ENCODE measurements at regions not wholly inside any gene's neighbourhood (a gene's known extent, or its start where the extent isn't known, plus 50 kb on each side); places are given as distances from the start of the nearest gene placed in this dataset.

DNA sequence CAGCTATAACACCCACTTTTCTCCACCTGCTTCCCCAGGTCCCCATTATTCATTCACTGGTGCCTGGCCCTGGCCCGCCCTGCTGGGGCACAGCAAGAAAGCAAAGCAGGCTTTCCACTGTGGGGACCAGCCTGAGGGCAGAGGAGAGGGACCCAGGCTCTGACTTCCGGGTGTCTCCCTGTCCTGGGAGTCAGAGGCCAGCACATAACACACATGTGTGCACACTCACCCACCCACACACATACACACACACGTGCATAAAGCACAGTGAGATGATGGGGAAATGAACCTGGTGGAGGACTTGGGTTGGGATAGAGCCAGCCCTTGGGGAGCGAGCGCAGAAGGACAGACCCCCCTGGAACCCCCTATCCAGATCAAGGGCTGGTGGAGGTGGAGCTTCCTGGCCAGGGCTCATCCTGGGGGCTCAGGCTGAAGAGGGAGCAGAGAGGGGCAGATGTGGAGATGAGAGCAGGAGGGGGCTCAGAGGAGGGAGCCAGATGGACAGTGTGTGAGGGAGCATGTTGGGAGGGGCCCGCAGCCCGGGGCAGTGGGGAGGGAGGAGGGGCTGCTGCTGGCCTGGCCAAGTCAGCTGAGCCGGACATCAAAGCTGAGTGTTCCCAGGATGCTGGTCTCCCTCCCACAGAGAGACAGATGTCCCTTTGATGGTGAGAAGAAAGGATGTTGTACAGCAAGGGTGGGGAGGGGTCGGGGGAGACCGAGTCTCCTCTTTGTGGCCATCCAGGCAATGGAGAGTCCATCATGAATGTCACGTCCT is 78.2 kb downstream of the LINGO1 start:
- H2AFZ ChIP-seq (ENCODE audit: low read depth, low read length) = no peak overlapping the region
- no peaks in the 10 kb centered on the region for H3K4me1 ChIP-seq (ENCODE audit: control insufficient read depth, insufficient read depth, low read depth, low read length)
- no peak overlapping the region for H3K9ac ChIP-seq (ENCODE audit: low read length)
- no peak overlapping the region for H3K18ac ChIP-seq (ENCODE audit: low read depth in 1 of 2, low read length in 2 of 2)
- H3K9me3 ChIP-seq (ENCODE audit: control insufficient read depth, low read length) = no peaks in the 10 kb centered on the region
- no peak overlapping the region for H3K27ac ChIP-seq (ENCODE audit: low read length, poor library complexity, severe bottlenecking)
- H2BK15ac ChIP-seq (ENCODE audit: low read depth, poor library complexity, severe bottlenecking) = no peak overlapping the region
- H3K23ac ChIP-seq (ENCODE audit: low read length in 2 of 2) = no peak overlapping the region
- H3K4me2 ChIP-seq (ENCODE audit: low read length, poor library complexity, severe bottlenecking) = no peak overlapping the region
- H3K14ac ChIP-seq (ENCODE audit: low read length in 2 of 2) = no peak overlapping the region
- no peak overlapping the region for H2BK5ac ChIP-seq (ENCODE audit: low read depth, low read length, poor library complexity, severe bottlenecking)
- peaks cover 22 to 24% of the 10 kb centered on the region in 2 experiments for H3K27me3 ChIP-seq (ENCODE audit: control insufficient read depth in 1 of 2, insufficient read depth in 1 of 2, low read length in 2 of 2)
- H3K79me1 ChIP-seq (replicated peaks; ENCODE audit: low read length, poor library complexity, severe bottlenecking) = no peaks in the 10 kb centered on the region
- no peaks in the 10 kb centered on the region for H3K36me3 ChIP-seq (ENCODE audit: control insufficient read depth in 1 of 2, insufficient read depth in 2 of 2, low read depth in 1 of 2, low read length in 2 of 2)
- peak overlapping the region; percentile 21 for H4K91ac ChIP-seq (ENCODE audit: low read length)
- H3K4me3 ChIP-seq (ENCODE audit: insufficient read depth in 1 of 2, low read depth in 1 of 2, low read length in 2 of 2) = no peak overlapping the region
- H2BK12ac ChIP-seq (ENCODE audit: low read length in 2 of 2) = no peak overlapping the region
- no peak overlapping the region for H2AK5ac ChIP-seq (ENCODE audit: low read length, severe bottlenecking)
- no peak overlapping the region for H2BK120ac ChIP-seq (ENCODE audit: low read depth, low read length)
- no peak overlapping the region for H4K8ac ChIP-seq (ENCODE audit: low read length)
- no peak for DNase-seq
- no peak overlapping the region for H3K4ac ChIP-seq (ENCODE audit: low read depth in 1 of 2, low read length in 2 of 2)
- WGBS = 67% methylated on average over 10 of the region's 11 CpGs

- H2AFZ ChIP-seq (ENCODE audit: low read depth, low read length) = no peak overlapping the region
- no peak overlapping the region for H3K4ac ChIP-seq (ENCODE audit: low read depth in 1 of 2, low read length in 2 of 2)
- no peak overlapping the region for H2AK5ac ChIP-seq (ENCODE audit: low read length, severe bottlenecking)
- H4K91ac ChIP-seq (ENCODE audit: low read length) = no peak overlapping the region
- no peak overlapping the region for H3K18ac ChIP-seq (ENCODE audit: low read depth in 1 of 2, low read length in 2 of 2)
- H4K8ac ChIP-seq (ENCODE audit: low read length) = no peak overlapping the region
- H3K36me3 ChIP-seq (ENCODE audit: control insufficient read depth in 1 of 2, insufficient read depth in 2 of 2, low read depth in 1 of 2, low read length in 2 of 2) = no peaks in the 10 kb centered on the region
- no peak overlapping the region for H3K27ac ChIP-seq (ENCODE audit: low read length, poor library complexity, severe bottlenecking)
- H3K14ac ChIP-seq (ENCODE audit: low read length in 2 of 2) = no peak overlapping the region
- 79% methylated on average over 6 of the region's 6 CpGs for WGBS
- no peak overlapping the region for H2BK15ac ChIP-seq (ENCODE audit: low read depth, poor library complexity, severe bottlenecking)
- H3K79me1 ChIP-seq (replicated peaks; ENCODE audit: low read length, poor library complexity, severe bottlenecking) = no peaks in the 10 kb centered on the region
- no peak overlapping the region for H3K4me2 ChIP-seq (ENCODE audit: low read length, poor library complexity, severe bottlenecking)
- H3K4me3 ChIP-seq (ENCODE audit: insufficient read depth in 1 of 2, low read depth in 1 of 2, low read length in 2 of 2) = no peak overlapping the region
- H3K9me3 ChIP-seq (ENCODE audit: control insufficient read depth, low read length) = no peaks in the 10 kb centered on the region
- H3K23ac ChIP-seq (ENCODE audit: low read length in 2 of 2) = no peak overlapping the region
- H3K27me3 ChIP-seq (ENCODE audit: control insufficient read depth in 1 of 2, insufficient read depth in 1 of 2, low read length in 2 of 2) = peaks cover 22 to 28% of the 10 kb centered on the region in 2 experiments
- no peak for DNase-seq
- no peaks in the 10 kb centered on the region for H3K4me1 ChIP-seq (ENCODE audit: control insufficient read depth, insufficient read depth, low read depth, low read length)
- H2BK120ac ChIP-seq (ENCODE audit: low read depth, low read length) = no peak overlapping the region
- no peak overlapping the region for H2BK5ac ChIP-seq (ENCODE audit: low read depth, low read length, poor library complexity, severe bottlenecking)
- H3K9ac ChIP-seq (ENCODE audit: low read length) = no peak overlapping the region
- no peak overlapping the region for H2BK12ac ChIP-seq (ENCODE audit: low read length in 2 of 2)
Measured at GRCh38 chr15:77553695-77554094, 79.0 kb downstream of the LINGO1 start.

DNA sequence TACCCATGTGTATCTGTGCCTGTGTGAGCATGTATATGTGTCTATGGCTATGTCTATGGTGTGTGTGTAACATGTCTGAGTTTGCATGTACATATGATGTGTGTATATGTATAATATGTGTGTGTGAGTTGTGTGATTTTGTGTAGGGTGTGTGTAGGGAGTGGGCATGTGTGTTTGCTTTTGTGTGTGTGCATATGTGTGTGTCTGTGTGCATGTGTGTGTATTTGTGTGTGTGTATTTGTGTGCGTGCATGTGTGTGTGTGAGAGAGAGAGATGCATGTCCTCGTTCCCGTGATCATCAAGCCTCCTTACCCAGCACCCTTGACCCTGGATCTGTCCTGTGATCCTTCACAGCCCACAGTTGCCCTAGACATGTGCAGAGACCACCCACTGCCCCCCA is 79.5 kb downstream of the LINGO1 start:
- peak overlapping the region in 1 of 2 experiments; percentile 50 for H3K14ac ChIP-seq (ENCODE audit: low read length in 2 of 2)
- H3K79me1 ChIP-seq (replicated peaks; ENCODE audit: low read length, poor library complexity, severe bottlenecking) = no peaks in the 10 kb centered on the region
- no peak overlapping the region for H4K8ac ChIP-seq (ENCODE audit: low read length)
- H3K4ac ChIP-seq (ENCODE audit: low read depth in 1 of 2, low read length in 2 of 2) = no peak overlapping the region
- no peaks in the 10 kb centered on the region for H3K36me3 ChIP-seq (ENCODE audit: control insufficient read depth in 1 of 2, insufficient read depth in 2 of 2, low read depth in 1 of 2, low read length in 2 of 2)
- WGBS = 100% methylated on average over 1 of the region's 3 CpGs
- H3K4me2 ChIP-seq (ENCODE audit: low read length, poor library complexity, severe bottlenecking) = no peak overlapping the region
- H2BK120ac ChIP-seq (ENCODE audit: low read depth, low read length) = no peak overlapping the region
- peaks cover 21 to 32% of the 10 kb centered on the region in 2 experiments for H3K27me3 ChIP-seq (ENCODE audit: control insufficient read depth in 1 of 2, insufficient read depth in 1 of 2, low read length in 2 of 2)
- H3K9me3 ChIP-seq (ENCODE audit: control insufficient read depth, low read length) = no peaks in the 10 kb centered on the region
- no peak overlapping the region for H2AFZ ChIP-seq (ENCODE audit: low read depth, low read length)
- H2BK12ac ChIP-seq (ENCODE audit: low read length in 2 of 2) = peak overlapping the region in 1 of 2 experiments; percentile 11
- no peak overlapping the region for H3K18ac ChIP-seq (ENCODE audit: low read depth in 1 of 2, low read length in 2 of 2)
- DNase-seq = no peak
- no peak overlapping the region for H4K91ac ChIP-seq (ENCODE audit: low read length)
- no peak overlapping the region for H3K4me3 ChIP-seq (ENCODE audit: insufficient read depth in 1 of 2, low read depth in 1 of 2, low read length in 2 of 2)
- H3K4me1 ChIP-seq (ENCODE audit: control insufficient read depth, insufficient read depth, low read depth, low read length) = no peaks in the 10 kb centered on the region
- no peak overlapping the region for H3K27ac ChIP-seq (ENCODE audit: low read length, poor library complexity, severe bottlenecking)
- no peak overlapping the region for H3K9ac ChIP-seq (ENCODE audit: low read length)
- H3K23ac ChIP-seq (ENCODE audit: low read length in 2 of 2) = no peak overlapping the region
- no peak overlapping the region for H2AK5ac ChIP-seq (ENCODE audit: low read length, severe bottlenecking)
- H2BK5ac ChIP-seq (ENCODE audit: low read depth, low read length, poor library complexity, severe bottlenecking) = no peak overlapping the region
- H2BK15ac ChIP-seq (ENCODE audit: low read depth, poor library complexity, severe bottlenecking) = no peak overlapping the region

- Histone ChIP-seq H3K9me3 (ENCODE audit: control insufficient read depth, low read length) (no peaks in the 10 kb centered on the region), H3K4me1 (ENCODE audit: control insufficient read depth, insufficient read depth, low read depth, low read length) (no peaks in the 10 kb centered on the region), H2BK15ac (ENCODE audit: low read depth, poor library complexity, severe bottlenecking) (no peak overlapping the region), H3K4me2 (ENCODE audit: low read length, poor library complexity, severe bottlenecking) (no peak overlapping the region), H3K4me3 (ENCODE audit: insufficient read depth in 1 of 2, low read depth in 1 of 2, low read length in 2 of 2) (no peak overlapping the region), H3K4ac (ENCODE audit: low read depth in 1 of 2, low read length in 2 of 2) (peak overlapping the region in 1 of 2 experiments; percentile 13), H2AFZ (ENCODE audit: low read depth, low read length) (no peak overlapping the region), H2BK120ac (ENCODE audit: low read depth, low read length) (no peak overlapping the region), H4K8ac (ENCODE audit: low read length) (no peak overlapping the region), H3K9ac (ENCODE audit: low read length) (no peak overlapping the region), H3K23ac (ENCODE audit: low read length in 2 of 2) (no peak overlapping the region), H2BK12ac (ENCODE audit: low read length in 2 of 2) (peak overlapping the region in 1 of 2 experiments; percentile 37), H2AK5ac (ENCODE audit: low read length, severe bottlenecking) (no peak overlapping the region), H3K79me1 (replicated peaks; ENCODE audit: low read length, poor library complexity, severe bottlenecking) (no peaks in the 10 kb centered on the region), H3K36me3 (ENCODE audit: control insufficient read depth in 1 of 2, insufficient read depth in 2 of 2, low read depth in 1 of 2, low read length in 2 of 2) (no peaks in the 10 kb centered on the region), H3K18ac (ENCODE audit: low read depth in 1 of 2, low read length in 2 of 2) (peak overlapping the region in 1 of 2 experiments; percentile 48), H3K27me3 (ENCODE audit: control insufficient read depth in 1 of 2, insufficient read depth in 1 of 2, low read length in 2 of 2) (peaks cover 12 to 43% of the 10 kb centered on the region in 2 experiments), H2BK5ac (ENCODE audit: low read depth, low read length, poor library complexity, severe bottlenecking) (no peak overlapping the region), H4K91ac (ENCODE audit: low read length) (peak overlapping the region; percentile 18), H3K27ac (ENCODE audit: low read length, poor library complexity, severe bottlenecking) (no peak overlapping the region), H3K14ac (ENCODE audit: low read length in 2 of 2) (no peak overlapping the region)
- DNase-seq = no peak
- WGBS = 94% methylated on average over 4 of the region's 4 CpGs
Measured at GRCh38 chr15:77552066-77552465, 80.6 kb downstream of the LINGO1 start.

Measured in mesenchymal stem cell (in vitro differentiated cells and primary cell).